Esophagus muscularis mucosa (tissue), 4 donors: ENCODE measurements at regions not wholly inside any gene's neighbourhood (a gene's known extent, or its start where the extent isn't known, plus 50 kb on each side); places are given as distances from the start of the nearest gene placed in this dataset.

Experiments used
- CTCF ChIP-seq, 3 experiments: fragments of 200-600 bp in 2 of 3; fragments of 450-650 bp in 1 of 3; sonication (generic) in 2 of 3; IDR thresholded peaks; one replicate each; pipeline ENCODE4 v1.5.1; 2017 to 2019; ENCODE audit warnings: antibody characterized with exemption in 3 of 3, mild to moderate bottlenecking in 2 of 3, moderate library complexity in 1 of 3
- EP300 ChIP-seq: sonication (generic); formaldehyde crosslinking; IDR thresholded peaks from one replicate; pipeline ENCODE4 v1.6.1; 2017; ENCODE audit warnings: antibody characterized with exemption
- POLR2A ChIP-seq: fragments of 450-650 bp; IDR thresholded peaks from one replicate; pipeline ENCODE4 v1.6.1; 2017; ENCODE audit warnings: antibody characterized with exemption, moderate library complexity, mild to moderate bottlenecking, low read depth
- POLR2AphosphoS5 ChIP-seq, 2 donors: sonication (generic); formaldehyde crosslinking; IDR thresholded peaks; one replicate each; pipeline ENCODE4 v1.6.1; 2017; ENCODE audit warnings: antibody characterized with exemption in 2 of 2

DNA sequence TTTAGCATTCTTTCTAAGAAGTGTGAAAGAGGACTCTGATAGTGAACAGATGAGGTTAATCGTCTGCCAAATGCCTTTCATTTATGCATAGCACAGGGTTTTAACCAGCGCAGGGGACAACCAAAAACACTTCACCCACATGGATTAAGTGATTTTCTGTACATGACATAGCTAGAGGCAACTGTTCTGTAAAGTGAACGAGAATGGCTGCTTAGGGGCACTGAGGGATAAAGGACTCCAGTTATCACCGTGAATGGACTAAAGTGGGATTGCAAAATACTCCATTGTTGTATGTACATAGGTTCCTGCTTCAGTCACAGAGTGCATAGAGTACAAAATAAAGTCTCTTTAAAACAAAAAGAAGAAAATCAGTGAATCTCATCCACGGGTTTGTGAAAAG is 456.8 kb downstream of the DMAC1 start:
- TF ChIP-seq CTCF (IDR thresholded peaks at IDR 0.05) (no peak), POLR2AphosphoS5 (IDR thresholded peaks at IDR 0.05) (no peak), POLR2A (no peak), EP300 (no peak)
